Astrocyte (in vitro differentiated cells and primary cell): ENCODE measurements at regions not wholly inside any gene's neighbourhood (a gene's known extent, or its start where the extent isn't known, plus 50 kb on each side); places are given as distances from the start of the nearest gene placed in this dataset.

Source experiments
- DNase-seq: peaks from one replicate; pipeline ENCODE4 v3.0.0-alpha.2; 2010; ENCODE audit warnings: low read depth
- FAIRE-seq: peaks from 2 replicates; lab custom pipeline; 2011; peaks lifted over from hg19 to GRCh38; lab: Jason Lieb, UNC
- H2AFZ ChIP-seq: 2 replicates; pipeline ENCODE4 v1.6.0; 2012; ENCODE audit warnings: low read depth, low read length, inconsistent platforms
- H3K27ac ChIP-seq: 2 replicates; pipeline ENCODE4 v1.5.1; 2011; ENCODE audit warnings: low read depth, low read length, inconsistent platforms
- H3K27me3 ChIP-seq: 2 replicates; pipeline ENCODE4 v1.6.0; 2011; ENCODE audit warnings: low read length, inconsistent platforms; ENCODE audit not compliant: insufficient read depth
- H3K36me3 ChIP-seq: 2 replicates; pipeline ENCODE4 v1.5.1; 2011; ENCODE audit warnings: low read length, inconsistent platforms; ENCODE audit not compliant: insufficient read depth
- H3K4me1 ChIP-seq: 2 replicates; pipeline ENCODE4 v1.5.1; 2011; ENCODE audit warnings: low read length, inconsistent platforms; ENCODE audit not compliant: insufficient read depth
- H3K4me2 ChIP-seq: 2 replicates; pipeline ENCODE4 v1.6.0; 2012; ENCODE audit warnings: low read length, inconsistent platforms
- H3K4me3 ChIP-seq: 2 replicates; pipeline ENCODE4 v1.5.1; 2011; ENCODE audit warnings: low read depth, mild to moderate bottlenecking, low read length, inconsistent platforms; ENCODE audit not compliant: insufficient read depth
- H3K79me2 ChIP-seq: 2 replicates; pipeline ENCODE4 v1.6.0; 2012; ENCODE audit warnings: mild to moderate bottlenecking, low read length, inconsistent platforms; ENCODE audit not compliant: insufficient read depth
- H3K9ac ChIP-seq: 2 replicates; pipeline ENCODE4 v1.6.0; 2012; ENCODE audit warnings: mild to moderate bottlenecking, low read length, inconsistent platforms
- H3K9me3 ChIP-seq: 2 replicates; pipeline ENCODE4 v1.5.1; 2012; ENCODE audit warnings: low read depth, mild to moderate bottlenecking, low read length, inconsistent platforms; ENCODE audit not compliant: insufficient read depth
- H4K20me1 ChIP-seq: 2 replicates; pipeline ENCODE4 v1.6.0; 2012; ENCODE audit warnings: low read length, inconsistent platforms; ENCODE audit not compliant: insufficient read depth
- H3K27ac Mint-ChIP-seq: one replicate; pipeline ENCODE4 v1.8.0; 2021; ENCODE audit warnings: mild to moderate bottlenecking, mixed read lengths; ENCODE audit not compliant: unreplicated experiment
- H3K27me3 Mint-ChIP-seq: one replicate; pipeline ENCODE4 v1.8.0; 2021; ENCODE audit warnings: low read depth, mixed read lengths; ENCODE audit not compliant: unreplicated experiment
- H3K36me3 Mint-ChIP-seq: one replicate; pipeline ENCODE4 v1.8.0; 2021; ENCODE audit warnings: low read depth, mixed read lengths; ENCODE audit not compliant: unreplicated experiment
- H3K4me1 Mint-ChIP-seq: one replicate; pipeline ENCODE4 v1.8.0; 2021; ENCODE audit warnings: low read depth, mixed read lengths; ENCODE audit not compliant: unreplicated experiment
- H3K4me3 Mint-ChIP-seq: one replicate; pipeline ENCODE4 v1.8.0; 2021; ENCODE audit warnings: mild to moderate bottlenecking, moderate library complexity, mixed read lengths; ENCODE audit not compliant: unreplicated experiment
- H3K9me3 Mint-ChIP-seq: one replicate; pipeline ENCODE4 v1.8.0; 2021; ENCODE audit warnings: mild to moderate bottlenecking, mixed read lengths; ENCODE audit not compliant: unreplicated experiment
- EZH2 ChIP-seq: IDR thresholded peaks from 2 replicates; pipeline ENCODE4 v1.6.1; 2012; ENCODE audit warnings: mild to moderate bottlenecking, low read length, inconsistent platforms; ENCODE audit not compliant: insufficient read depth
- TF ChIP-seq, protein P1 (sequence below): IDR thresholded peaks from 2 replicates; pipeline ENCODE4 v1.5.1; 2011; ENCODE audit warnings: low read depth, mild to moderate bottlenecking, inconsistent platforms, low read length, moderate library complexity; ENCODE audit not compliant: insufficient read depth

DNA sequence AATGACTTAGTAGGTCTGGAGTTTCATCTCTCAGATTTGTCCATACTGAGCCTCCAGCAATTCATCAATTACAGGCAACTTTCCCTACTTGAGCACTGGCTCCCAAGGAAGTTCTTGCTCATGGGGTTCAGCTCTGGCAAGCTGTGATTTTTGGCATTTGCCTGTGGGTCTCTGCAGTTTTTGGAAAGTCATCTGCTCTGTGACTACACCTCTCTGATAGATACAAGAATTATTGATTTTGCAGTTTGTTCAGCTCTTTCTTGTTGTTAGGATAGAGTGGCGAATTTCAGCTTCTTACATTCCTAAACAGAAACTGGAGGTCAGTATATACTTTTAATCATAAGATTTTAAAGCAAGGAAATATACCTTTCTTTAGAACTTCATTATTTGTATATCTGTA lies 209.7 kb upstream of the NPY2R start:
- no peaks in the 10 kb centered on the region for H3K4me1 ChIP-seq
- no peak overlapping the region for H3K4me2 ChIP-seq
- no peaks in the 10 kb centered on the region for H4K20me1 ChIP-seq
- no peaks in the 10 kb centered on the region for H3K9me3 ChIP-seq
- no peak overlapping the region for H3K4me3 ChIP-seq
- no peaks in the 10 kb centered on the region for H3K36me3 ChIP-seq
- no peaks in the 10 kb centered on the region for H3K27me3 Mint-ChIP-seq
- DNase-seq (no peak), FAIRE-seq (no peak)
- H3K9me3 Mint-ChIP-seq, result no peaks in the 10 kb centered on the region
- no peak overlapping the region for H3K9ac ChIP-seq
- peaks cover 6% of the 10 kb centered on the region for H3K4me1 Mint-ChIP-seq
- H3K36me3 Mint-ChIP-seq, result no peaks in the 10 kb centered on the region
- no peak overlapping the region for H3K27ac Mint-ChIP-seq
- H3K27ac ChIP-seq, result no peak overlapping the region
- H3K4me3 Mint-ChIP-seq, result no peak overlapping the region
- no peak for TF ChIP-seq EZH2
- TF ChIP-seq, protein P1, sequence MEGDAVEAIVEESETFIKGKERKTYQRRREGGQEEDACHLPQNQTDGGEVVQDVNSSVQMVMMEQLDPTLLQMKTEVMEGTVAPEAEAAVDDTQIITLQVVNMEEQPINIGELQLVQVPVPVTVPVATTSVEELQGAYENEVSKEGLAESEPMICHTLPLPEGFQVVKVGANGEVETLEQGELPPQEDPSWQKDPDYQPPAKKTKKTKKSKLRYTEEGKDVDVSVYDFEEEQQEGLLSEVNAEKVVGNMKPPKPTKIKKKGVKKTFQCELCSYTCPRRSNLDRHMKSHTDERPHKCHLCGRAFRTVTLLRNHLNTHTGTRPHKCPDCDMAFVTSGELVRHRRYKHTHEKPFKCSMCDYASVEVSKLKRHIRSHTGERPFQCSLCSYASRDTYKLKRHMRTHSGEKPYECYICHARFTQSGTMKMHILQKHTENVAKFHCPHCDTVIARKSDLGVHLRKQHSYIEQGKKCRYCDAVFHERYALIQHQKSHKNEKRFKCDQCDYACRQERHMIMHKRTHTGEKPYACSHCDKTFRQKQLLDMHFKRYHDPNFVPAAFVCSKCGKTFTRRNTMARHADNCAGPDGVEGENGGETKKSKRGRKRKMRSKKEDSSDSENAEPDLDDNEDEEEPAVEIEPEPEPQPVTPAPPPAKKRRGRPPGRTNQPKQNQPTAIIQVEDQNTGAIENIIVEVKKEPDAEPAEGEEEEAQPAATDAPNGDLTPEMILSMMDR, result no peak
- H3K79me2 ChIP-seq, result no peaks in the 10 kb centered on the region
- H2AFZ ChIP-seq, result no peak overlapping the region
- no peaks in the 10 kb centered on the region for H3K27me3 ChIP-seq

DNA sequence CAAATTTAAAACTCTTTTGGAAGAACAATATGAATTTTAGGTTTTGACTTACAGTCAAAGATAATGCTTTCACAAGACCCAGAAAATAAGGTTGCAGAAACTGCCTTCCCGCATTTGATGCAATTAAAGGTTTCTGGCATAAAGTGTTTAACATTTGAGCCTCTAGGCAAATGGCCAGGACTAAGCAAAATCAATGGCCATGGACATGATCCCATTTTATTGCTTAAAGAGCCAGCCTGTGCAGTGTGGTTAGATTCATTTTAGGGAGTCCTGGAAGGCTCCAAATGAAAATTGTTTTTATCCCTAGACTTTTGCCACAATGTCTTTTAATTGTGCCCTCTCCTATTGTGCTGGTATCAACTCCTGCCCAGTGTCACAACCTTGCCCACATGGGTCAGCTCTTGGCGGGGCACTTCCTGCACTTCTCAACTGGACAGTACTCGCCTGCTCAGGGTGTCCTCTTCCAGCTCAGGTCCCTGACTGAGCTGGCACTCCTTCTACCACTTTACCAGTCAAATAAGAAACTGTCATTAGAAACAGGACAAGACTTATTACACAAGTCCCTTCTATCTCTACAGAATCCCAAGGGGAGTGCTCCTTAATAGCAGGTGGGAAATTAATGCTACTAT lies 208.4 kb upstream of the NPY2R start:
- H3K27me3 ChIP-seq, result no peaks in the 10 kb centered on the region
- Mint-ChIP-seq H3K4me3 (no peak overlapping the region), H3K27ac (no peak overlapping the region)

DNA sequence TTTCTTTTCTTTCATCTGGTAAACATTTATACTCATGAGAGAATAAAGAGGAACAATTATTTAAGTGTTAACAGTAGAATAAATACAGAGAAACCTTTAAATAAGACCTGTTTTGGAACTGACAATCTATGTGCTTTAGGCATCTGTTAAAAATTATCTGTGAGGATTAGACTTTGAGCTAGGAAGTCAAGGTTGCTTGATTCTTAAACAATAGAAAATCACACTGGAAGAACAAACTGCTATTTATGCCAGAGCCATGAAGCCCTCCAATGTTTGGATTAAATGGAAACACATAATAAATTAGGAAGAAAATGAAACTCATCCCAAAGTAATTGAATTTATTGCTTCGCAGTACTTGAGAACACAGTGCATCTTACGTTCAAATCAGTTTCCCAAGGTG lies 207.2 kb upstream of the NPY2R start:
- DNase-seq, result no peak
- Histone ChIP-seq H2AFZ (no peak overlapping the region), H3K4me3 (no peak overlapping the region), H3K36me3 (no peaks in the 10 kb centered on the region), H3K9ac (no peak overlapping the region), H3K27me3 (no peaks in the 10 kb centered on the region), H3K4me2 (no peak overlapping the region), H3K27ac (no peak overlapping the region), H3K9me3 (no peaks in the 10 kb centered on the region), H4K20me1 (no peaks in the 10 kb centered on the region), H3K4me1 (no peaks in the 10 kb centered on the region), H3K79me2 (no peaks in the 10 kb centered on the region)
- Mint-ChIP-seq H3K36me3 (no peaks in the 10 kb centered on the region), H3K4me1 (peaks cover 14% of the 10 kb centered on the region), H3K27ac (no peak overlapping the region), H3K9me3 (no peaks in the 10 kb centered on the region), H3K4me3 (no peak overlapping the region), H3K27me3 (no peaks in the 10 kb centered on the region)
- no peak for TF ChIP-seq EZH2
- TF ChIP-seq, protein P1, result no peak
- FAIRE-seq, result no peak

More for the DNA sequence above, 208.4 kb upstream of the NPY2R start:
- no peaks in the 10 kb centered on the region for H3K4me1 ChIP-seq
- Mint-ChIP-seq H3K36me3 (no peaks in the 10 kb centered on the region), H3K9me3 (no peaks in the 10 kb centered on the region), H3K27me3 (no peaks in the 10 kb centered on the region), H3K4me1 (peaks cover 6% of the 10 kb centered on the region)
- no peak for FAIRE-seq
- H3K9ac ChIP-seq, result no peak overlapping the region
- H3K79me2 ChIP-seq, result no peaks in the 10 kb centered on the region
- no peaks in the 10 kb centered on the region for H3K36me3 ChIP-seq
- no peak for DNase-seq
- H2AFZ ChIP-seq, result no peak overlapping the region
- TF ChIP-seq, protein P1, result no peak
- no peak for TF ChIP-seq EZH2
- H3K9me3 ChIP-seq, result no peaks in the 10 kb centered on the region
- H3K4me2 ChIP-seq, result no peak overlapping the region
- no peak overlapping the region for H3K27ac ChIP-seq
- no peaks in the 10 kb centered on the region for H4K20me1 ChIP-seq
- no peak overlapping the region for H3K4me3 ChIP-seq
